RPMI8226 (cell line): ENCODE measurements at regions not wholly inside any gene's neighbourhood (a gene's known extent, or its start where the extent isn't known, plus 50 kb on each side); places are given as distances from the start of the nearest gene placed in this dataset.
"Not testable (repeated sequence)": the region's sequence is repeated elsewhere in the genome, so short reads cannot be mapped to it uniquely, and the experiment has no call there.

Experiments
- DNase-seq: peaks from one replicate; pipeline ENCODE4 v3.0.0-alpha.2; 2015

DNA sequence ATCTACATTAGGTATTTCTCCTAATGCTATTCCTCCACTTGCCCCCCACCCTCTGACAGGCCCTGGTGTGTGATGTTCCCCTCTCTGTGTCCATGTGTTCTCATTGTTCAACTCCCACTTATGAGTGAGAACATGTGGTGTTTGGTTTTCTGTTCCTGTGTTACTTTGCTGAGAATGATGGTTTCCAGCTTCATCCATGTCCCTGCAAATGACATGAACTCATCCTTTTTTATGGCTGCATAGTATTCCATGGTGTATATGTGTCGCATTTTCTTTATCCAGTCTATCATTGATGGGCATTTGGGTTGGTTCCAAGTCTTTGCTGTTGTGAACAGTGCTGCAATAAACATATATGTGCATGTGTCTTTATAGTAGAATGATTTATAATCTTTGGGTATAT lies 50.6 kb upstream of the GRHL3 start:
- DNase-seq = not testable (repeated sequence)

- no peak for DNase-seq
These were observed 52.2 kb upstream of the GRHL3 start for GRCh38 chr1:24266998-24267397.

DNA sequence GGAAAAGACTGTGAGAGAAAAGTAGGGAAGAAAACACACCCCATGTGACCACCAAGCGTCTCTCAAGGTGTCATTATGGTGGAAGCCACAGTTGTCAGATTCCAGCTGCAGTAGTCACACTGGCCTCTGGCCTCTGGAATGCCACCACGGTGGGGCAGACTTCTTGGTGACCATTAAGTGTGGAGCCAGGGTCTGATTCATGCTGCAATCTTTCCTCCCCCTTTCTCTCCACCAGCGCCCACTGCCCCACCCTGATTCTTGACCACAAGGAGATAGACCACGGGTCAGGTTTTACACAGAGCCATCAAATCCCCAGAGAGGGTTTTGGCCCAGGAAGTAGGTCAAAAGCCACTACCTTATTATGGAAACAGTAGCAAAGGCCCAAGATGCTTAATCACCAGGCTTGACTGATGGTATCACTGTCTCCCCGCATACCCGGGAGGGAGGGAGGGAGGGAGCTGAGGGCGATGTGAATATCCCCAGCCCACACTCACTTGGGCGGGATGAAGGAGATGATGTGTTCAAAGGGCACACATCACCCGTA lies 52.7 kb upstream of the GRHL3 start:
- DNase-seq = no peak

DNA sequence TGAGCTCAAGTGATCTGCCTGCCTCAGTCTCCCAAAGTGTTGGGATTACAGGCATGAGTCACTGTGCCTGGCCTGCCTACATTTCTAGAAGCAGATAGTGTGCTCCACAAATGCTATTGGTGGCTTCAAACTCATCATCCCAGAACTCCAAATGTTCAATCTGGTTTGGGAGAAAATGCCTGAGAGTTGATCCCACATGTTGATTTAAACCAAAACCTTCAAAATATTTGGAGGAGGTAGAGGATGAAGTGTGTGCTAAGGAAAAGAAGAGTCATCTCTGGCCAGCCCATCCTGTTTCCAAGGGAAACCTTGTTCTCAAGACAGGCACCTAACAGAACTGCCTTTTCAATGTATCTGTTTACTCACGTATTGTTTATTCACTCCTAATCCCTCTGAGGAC lies 55.4 kb upstream of the GRHL3 start:
- DNase-seq = no peak

GRCh38 chr1:24263211-24263610 lies 55.9 kb upstream of the GRHL3 start:
- DNase-seq = no peak

DNA sequence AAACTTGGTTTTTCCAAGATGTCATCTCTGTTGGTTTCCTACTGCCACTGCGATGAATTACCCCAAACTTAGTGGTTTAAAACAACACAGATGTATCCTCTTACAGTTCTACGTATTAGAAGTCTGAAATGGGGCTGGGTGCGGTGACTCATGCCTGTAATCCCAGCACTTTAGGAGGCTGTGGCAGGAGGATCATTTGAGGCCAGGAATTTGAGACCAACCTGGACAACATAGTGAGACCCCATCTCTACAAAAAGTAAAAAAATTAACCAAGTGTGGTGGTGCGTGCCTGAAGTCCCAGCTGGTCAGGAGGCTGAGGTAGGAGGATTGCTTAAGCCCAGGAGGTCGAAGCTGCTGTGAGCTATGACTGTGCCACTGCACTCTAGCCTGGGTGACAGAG lies 57.2 kb upstream of the GRHL3 start:
- DNase-seq = no peak

GRCh38 chr1:24258735-24259424 lies 60.3 kb upstream of the GRHL3 start:
- no peak for DNase-seq

- no peak for DNase-seq
These were observed 61.8 kb upstream of the GRHL3 start for GRCh38 chr1:24257373-24257772.

GRCh38 chr1:24256687-24257086 lies 62.5 kb upstream of the GRHL3 start:
- peak; percentile 20 for DNase-seq

- no peak for DNase-seq
These were observed 63.9 kb upstream of the GRHL3 start for GRCh38 chr1:24255226-24255625.

- no peak for DNase-seq
These were observed 64.4 kb upstream of the GRHL3 start for GRCh38 chr1:24254783-24255182.

DNA sequence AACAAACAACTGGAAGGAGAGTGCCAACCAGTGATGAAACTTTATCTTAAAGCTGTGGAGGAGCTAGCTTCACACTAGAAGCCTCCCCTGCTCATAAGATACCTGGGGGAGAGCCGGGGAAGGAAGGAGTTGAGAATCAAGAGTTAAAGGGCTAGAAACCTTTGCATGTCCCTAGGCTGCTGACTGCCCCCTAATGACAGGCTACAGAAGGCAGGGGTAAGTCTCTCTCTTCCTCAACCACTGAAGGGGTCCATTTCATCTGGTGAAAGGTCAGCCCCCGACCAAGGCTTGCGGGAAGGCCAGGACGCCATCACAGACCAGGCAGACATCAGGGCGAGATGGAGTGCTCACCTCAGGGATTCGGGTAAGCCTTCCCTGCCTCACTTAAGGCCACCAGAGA lies 65.6 kb upstream of the GRHL3 start:
- no peak for DNase-seq

DNA sequence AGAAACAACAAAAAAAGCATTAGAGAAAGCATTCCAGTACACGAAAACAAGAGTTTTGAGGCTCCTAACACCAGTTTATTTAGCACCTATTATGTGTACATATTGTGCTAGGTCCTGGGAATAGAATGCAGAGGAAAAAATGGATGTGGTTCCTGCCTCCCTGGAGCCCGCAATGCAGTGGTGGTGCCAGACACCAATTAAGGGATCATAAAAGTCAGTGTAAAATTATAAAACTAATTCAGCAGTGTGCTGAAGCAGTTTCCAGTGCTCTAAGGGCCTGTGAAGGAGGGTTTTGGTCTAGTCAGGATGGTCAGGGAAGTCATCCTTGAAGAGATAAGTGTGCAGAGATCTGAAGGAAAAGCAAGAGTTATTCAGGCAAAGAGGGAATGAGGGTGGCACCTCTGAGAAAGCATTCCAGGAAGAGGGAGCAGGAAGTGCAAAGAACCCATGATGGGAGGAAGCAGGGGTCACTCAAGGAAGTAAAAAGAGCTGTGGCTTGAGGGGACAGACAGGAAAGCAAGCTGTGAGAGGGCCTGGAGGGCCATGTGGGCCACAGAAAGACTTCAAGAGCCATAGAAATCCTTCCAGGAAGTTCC lies 65.2 kb upstream of the IFNLR1 start:
- DNase-seq = no peak

GRCh38 chr1:24251501-24251900 lies 64.4 kb upstream of the IFNLR1 start:
- DNase-seq = no peak

- DNase-seq = no peak
These were observed 63.7 kb upstream of the IFNLR1 start for GRCh38 chr1:24250791-24251190.

- DNase-seq = no peak
These were observed 63.1 kb upstream of the IFNLR1 start for GRCh38 chr1:24250224-24250623.

GRCh38 chr1:24248859-24249258 lies 61.8 kb upstream of the IFNLR1 start:
- peak; percentile 22 for DNase-seq

DNA sequence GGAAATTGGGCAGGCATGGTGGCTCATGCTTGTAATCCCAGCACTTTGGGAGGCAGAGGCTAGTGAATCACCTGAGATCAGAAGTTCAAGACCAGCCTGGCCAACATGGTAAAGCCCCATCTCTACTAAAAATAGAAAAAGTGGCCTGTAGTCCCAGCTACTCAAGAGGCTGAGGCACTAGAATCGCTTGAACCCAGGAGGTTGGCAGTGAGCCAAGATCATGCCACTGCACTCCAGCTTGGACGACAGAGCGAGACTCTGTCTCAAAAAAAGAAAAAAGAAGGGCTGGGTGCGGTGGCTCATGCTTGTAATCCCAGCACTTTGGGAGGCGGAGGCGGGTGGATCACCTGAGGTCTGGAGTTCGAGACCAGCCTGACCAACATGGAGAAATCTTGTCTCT lies 60.2 kb upstream of the IFNLR1 start:
- DNase-seq = not testable (repeated sequence)

DNA sequence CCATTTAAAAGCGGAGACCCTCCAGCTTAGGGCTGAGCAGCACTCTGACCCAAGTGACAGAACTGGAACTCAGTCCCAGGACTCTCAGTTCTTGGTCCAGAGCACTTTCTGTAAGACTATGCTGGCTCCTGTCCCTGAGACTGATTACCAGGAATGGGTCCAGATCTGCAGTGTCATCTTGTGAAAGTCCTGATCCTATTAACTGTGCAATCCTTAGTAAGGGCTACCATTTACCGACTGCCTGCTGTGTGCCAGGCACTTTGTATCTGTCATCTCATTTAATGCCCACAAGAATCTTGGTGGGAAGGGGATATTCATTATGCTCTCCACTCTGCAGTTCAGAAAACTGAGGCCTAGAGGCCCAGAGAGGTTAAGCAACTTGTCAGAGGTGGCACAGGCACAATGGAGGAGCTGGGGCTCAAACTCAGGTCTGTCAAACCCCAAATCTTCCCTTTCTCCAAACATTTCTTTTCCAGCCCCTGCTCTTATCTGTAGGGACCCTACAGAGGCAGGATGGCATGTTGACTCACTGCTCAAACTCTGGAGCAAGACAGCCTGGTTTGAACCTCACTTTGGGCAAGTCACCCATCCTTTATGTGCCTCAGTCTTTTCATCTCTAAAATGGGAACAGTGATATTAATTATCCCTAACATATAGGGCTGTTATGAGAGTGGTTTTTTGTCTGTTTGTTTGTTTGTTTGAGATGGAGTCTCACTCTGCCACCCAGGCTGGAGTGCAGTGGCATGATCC lies 57.6 kb upstream of the IFNLR1 start:
- no peak for DNase-seq

GRCh38 chr1:24237750-24238395 lies 50.8 kb upstream of the IFNLR1 start:
- DNase-seq = no peak

GRCh38 chr1:24236789-24237371 lies 49.8 kb upstream of the IFNLR1 start:
- DNase-seq = no peak
